ENCODE measurements at regions not wholly inside any gene's neighbourhood (a gene's known extent, or its start where the extent isn't known, plus 50 kb on each side); places are given as distances from the start of the nearest gene placed in this dataset.

DNA sequence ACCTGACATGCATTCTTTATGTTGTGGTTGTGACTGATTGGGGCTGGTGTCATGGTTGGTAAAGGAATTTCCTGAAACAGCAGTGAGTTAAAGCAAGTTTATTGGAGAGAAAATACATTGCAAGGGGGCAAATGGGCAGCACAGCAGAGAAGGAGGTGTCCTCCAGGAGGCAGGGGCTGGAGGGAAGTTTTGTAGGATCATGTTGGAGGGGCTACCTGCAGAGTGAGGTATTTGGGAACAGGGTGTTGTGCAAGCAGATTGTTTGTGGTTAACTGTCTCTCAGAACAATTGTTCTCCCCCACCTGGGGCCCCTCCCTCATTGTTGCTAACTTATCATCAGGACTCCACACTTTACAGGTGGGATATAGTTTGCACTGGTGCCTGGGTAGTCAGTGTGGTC is 196.0 kb downstream of the NSUN3 start:
- DNase-seq (ENCODE audit: low read depth, low spot score): no peak
- no peak overlapping the region for H3K4me3 ChIP-seq (ENCODE audit: insufficient read length, low read depth)
- H3K36me3 ChIP-seq (ENCODE audit: insufficient read depth, insufficient read length, low read length): no peaks in the 10 kb centered on the region
- TF ChIP-seq ZNF274 (IDR thresholded peaks at IDR 0.05; ENCODE audit: low read depth, low read length): no peak
- no peak for TF ChIP-seq YY1 (IDR thresholded peaks at IDR 0.05; ENCODE audit: insufficient read depth, insufficient read length)
- TF ChIP-seq SUZ12 (IDR thresholded peaks at IDR 0.05; ENCODE audit: extremely low read depth, insufficient read depth, insufficient read length): no peak
- no peak overlapping the region for H3K9ac ChIP-seq (ENCODE audit: insufficient read length, low read depth)
- peaks cover 14% of the 10 kb centered on the region; the same call in 1 of the 2 replicates for H3K9me3 ChIP-seq (ENCODE audit: insufficient read depth, low read length)
- H3K27me3 ChIP-seq (ENCODE audit: insufficient read depth, insufficient read length): no peaks in the 10 kb centered on the region
- peaks cover 5% of the 10 kb centered on the region for H3K4me1 ChIP-seq (ENCODE audit: insufficient read depth, insufficient read length)

GRCh38 chr3:94259291-94259690 is 196.4 kb downstream of the NSUN3 start:
- peaks cover 14% of the 10 kb centered on the region; the same call in 1 of the 2 replicates for H3K9me3 ChIP-seq (ENCODE audit: insufficient read depth, low read length)
- peaks cover 5% of the 10 kb centered on the region for H3K4me1 ChIP-seq (ENCODE audit: insufficient read depth, insufficient read length)
- H3K4me3 ChIP-seq (ENCODE audit: insufficient read length, low read depth): no peak overlapping the region
- no peaks in the 10 kb centered on the region for H3K27me3 ChIP-seq (ENCODE audit: insufficient read depth, insufficient read length)
- no peak overlapping the region for H3K9ac ChIP-seq (ENCODE audit: insufficient read length, low read depth)
- H3K36me3 ChIP-seq (ENCODE audit: insufficient read depth, insufficient read length, low read length): no peaks in the 10 kb centered on the region
- TF ChIP-seq YY1 (IDR thresholded peaks at IDR 0.05; ENCODE audit: insufficient read depth, insufficient read length) (no peak), SUZ12 (IDR thresholded peaks at IDR 0.05; ENCODE audit: extremely low read depth, insufficient read depth, insufficient read length) (no peak), ZNF274 (IDR thresholded peaks at IDR 0.05; ENCODE audit: low read depth, low read length) (no peak)
- no peak for DNase-seq (ENCODE audit: low read depth, low spot score)

GRCh38 chr3:94269763-94270162 is 206.9 kb downstream of the NSUN3 start:
- Histone ChIP-seq H3K4me3 (ENCODE audit: insufficient read length, low read depth) (no peak overlapping the region), H3K4me1 (ENCODE audit: insufficient read depth, insufficient read length) (no peaks in the 10 kb centered on the region), H3K36me3 (ENCODE audit: insufficient read depth, insufficient read length, low read length) (no peaks in the 10 kb centered on the region), H3K9ac (ENCODE audit: insufficient read length, low read depth) (no peak overlapping the region), H3K9me3 (ENCODE audit: insufficient read depth, low read length) (no peaks in the 10 kb centered on the region), H3K27me3 (ENCODE audit: insufficient read depth, insufficient read length) (no peaks in the 10 kb centered on the region)
- no peak for TF ChIP-seq ZNF274 (IDR thresholded peaks at IDR 0.05; ENCODE audit: low read depth, low read length)
- TF ChIP-seq YY1 (IDR thresholded peaks at IDR 0.05; ENCODE audit: insufficient read depth, insufficient read length): no peak
- TF ChIP-seq SUZ12 (IDR thresholded peaks at IDR 0.05; ENCODE audit: extremely low read depth, insufficient read depth, insufficient read length): no peak
- DNase-seq (ENCODE audit: low read depth, low spot score): no peak

DNA sequence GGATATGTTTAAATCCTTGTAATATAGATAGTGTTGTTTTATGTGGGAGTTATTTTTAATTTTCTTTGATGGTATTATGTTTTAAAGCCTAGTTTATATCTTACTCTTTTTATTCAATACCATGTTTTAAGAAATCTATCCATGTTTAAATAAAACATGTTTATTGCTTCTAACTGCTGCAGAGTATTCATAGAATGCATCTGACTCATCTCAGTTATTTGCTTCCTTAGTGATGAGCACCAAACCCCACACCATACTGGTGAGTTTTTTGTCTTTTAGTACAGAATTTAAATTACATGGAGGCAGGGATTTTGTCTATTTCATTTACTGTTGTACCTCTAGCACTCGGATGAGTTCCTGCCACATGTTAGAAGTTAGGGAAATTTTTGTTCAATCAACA is 209.2 kb downstream of the NSUN3 start:
- TF ChIP-seq ZNF274 (IDR thresholded peaks at IDR 0.05; ENCODE audit: low read depth, low read length) (no peak), SUZ12 (IDR thresholded peaks at IDR 0.05; ENCODE audit: extremely low read depth, insufficient read depth, insufficient read length) (no peak), YY1 (IDR thresholded peaks at IDR 0.05; ENCODE audit: insufficient read depth, insufficient read length) (no peak)
- Histone ChIP-seq H3K9ac (ENCODE audit: insufficient read length, low read depth) (no peak overlapping the region), H3K9me3 (ENCODE audit: insufficient read depth, low read length) (no peaks in the 10 kb centered on the region), H3K4me3 (ENCODE audit: insufficient read length, low read depth) (no peak overlapping the region), H3K27me3 (ENCODE audit: insufficient read depth, insufficient read length) (no peaks in the 10 kb centered on the region), H3K4me1 (ENCODE audit: insufficient read depth, insufficient read length) (no peaks in the 10 kb centered on the region), H3K36me3 (ENCODE audit: insufficient read depth, insufficient read length, low read length) (no peaks in the 10 kb centered on the region)
- DNase-seq (ENCODE audit: low read depth, low spot score): no peak

DNA sequence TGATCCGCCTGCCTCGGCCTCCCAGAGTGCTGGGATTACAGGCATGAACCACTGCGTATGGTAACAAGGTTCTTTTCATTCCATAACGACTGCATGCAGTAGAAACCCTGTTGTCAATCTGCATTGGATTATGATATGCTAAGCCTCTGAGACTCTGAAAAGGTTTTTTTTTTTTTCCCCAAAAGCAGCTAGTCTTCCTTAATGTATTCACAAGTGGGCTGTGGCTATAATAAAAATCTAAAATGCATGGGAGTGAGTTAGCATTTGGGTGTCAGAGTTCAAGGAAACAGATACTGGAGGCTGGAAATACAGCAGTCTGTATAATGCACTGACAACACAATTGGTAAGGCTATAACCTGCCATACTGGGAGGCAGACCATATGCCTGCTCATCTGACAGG is 218.1 kb downstream of the NSUN3 start:
- Histone ChIP-seq H3K9me3 (ENCODE audit: insufficient read depth, low read length) (no peaks in the 10 kb centered on the region), H3K27me3 (ENCODE audit: insufficient read depth, insufficient read length) (no peaks in the 10 kb centered on the region), H3K4me1 (ENCODE audit: insufficient read depth, insufficient read length) (no peaks in the 10 kb centered on the region), H3K36me3 (ENCODE audit: insufficient read depth, insufficient read length, low read length) (no peaks in the 10 kb centered on the region), H3K9ac (ENCODE audit: insufficient read length, low read depth) (no peak overlapping the region), H3K4me3 (ENCODE audit: insufficient read length, low read depth) (no peak overlapping the region)
- DNase-seq (ENCODE audit: low read depth, low spot score): no peak
- TF ChIP-seq SUZ12 (IDR thresholded peaks at IDR 0.05; ENCODE audit: extremely low read depth, insufficient read depth, insufficient read length): no peak
- no peak for TF ChIP-seq YY1 (IDR thresholded peaks at IDR 0.05; ENCODE audit: insufficient read depth, insufficient read length)
- no peak for TF ChIP-seq ZNF274 (IDR thresholded peaks at IDR 0.05; ENCODE audit: low read depth, low read length)

DNA sequence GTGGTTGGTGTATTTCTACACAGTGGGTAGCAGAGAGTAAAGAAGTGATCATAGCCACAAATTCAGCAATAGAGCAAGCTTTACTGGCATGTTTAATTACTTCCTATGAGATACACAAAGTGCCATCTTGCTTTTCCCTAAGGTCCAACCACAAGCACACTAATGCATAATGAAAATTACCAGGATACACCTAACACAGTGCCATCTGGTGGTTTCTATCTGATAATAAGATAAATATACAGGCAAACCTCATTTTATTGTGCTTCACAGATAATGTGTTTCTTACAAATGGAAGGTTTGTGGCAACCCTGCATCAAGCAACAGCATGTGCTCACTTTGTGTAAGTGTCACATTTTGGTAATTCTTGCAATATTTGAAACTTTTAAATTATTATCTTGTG is 223.0 kb downstream of the NSUN3 start:
- no peaks in the 10 kb centered on the region for H3K27me3 ChIP-seq (ENCODE audit: insufficient read depth, insufficient read length)
- DNase-seq (ENCODE audit: low read depth, low spot score): no peak
- no peak overlapping the region for H3K4me3 ChIP-seq (ENCODE audit: insufficient read length, low read depth)
- no peak overlapping the region for H3K9ac ChIP-seq (ENCODE audit: insufficient read length, low read depth)
- 0 out of 2 replicates have a peak, but pooled peaks cover 6% of the 10 kb centered on the region for H3K9me3 ChIP-seq (ENCODE audit: insufficient read depth, low read length)
- TF ChIP-seq ZNF274 (IDR thresholded peaks at IDR 0.05; ENCODE audit: low read depth, low read length): no peak
- no peak for TF ChIP-seq SUZ12 (IDR thresholded peaks at IDR 0.05; ENCODE audit: extremely low read depth, insufficient read depth, insufficient read length)
- no peak for TF ChIP-seq YY1 (IDR thresholded peaks at IDR 0.05; ENCODE audit: insufficient read depth, insufficient read length)
- no peaks in the 10 kb centered on the region for H3K36me3 ChIP-seq (ENCODE audit: insufficient read depth, insufficient read length, low read length)
- H3K4me1 ChIP-seq (ENCODE audit: insufficient read depth, insufficient read length): no peaks in the 10 kb centered on the region

GRCh38 chr3:94291686-94292085 is 228.8 kb downstream of the NSUN3 start:
- no peaks in the 10 kb centered on the region for H3K27me3 ChIP-seq (ENCODE audit: insufficient read depth, insufficient read length)
- H3K9ac ChIP-seq (ENCODE audit: insufficient read length, low read depth): no peak overlapping the region
- no peak overlapping the region for H3K4me3 ChIP-seq (ENCODE audit: insufficient read length, low read depth)
- no peak for TF ChIP-seq SUZ12 (IDR thresholded peaks at IDR 0.05; ENCODE audit: extremely low read depth, insufficient read depth, insufficient read length)
- no peak for TF ChIP-seq ZNF274 (IDR thresholded peaks at IDR 0.05; ENCODE audit: low read depth, low read length)
- no peak for TF ChIP-seq YY1 (IDR thresholded peaks at IDR 0.05; ENCODE audit: insufficient read depth, insufficient read length)
- H3K9me3 ChIP-seq (ENCODE audit: insufficient read depth, low read length): peaks cover 16% of the 10 kb centered on the region; the same call in 1 of the 2 replicates
- H3K4me1 ChIP-seq (ENCODE audit: insufficient read depth, insufficient read length): no peaks in the 10 kb centered on the region
- no peaks in the 10 kb centered on the region for H3K36me3 ChIP-seq (ENCODE audit: insufficient read depth, insufficient read length, low read length)
- DNase-seq (ENCODE audit: low read depth, low spot score): no peak
